Medulla oblongata (tissue), 1 donor: ENCODE measurements at regions not wholly inside any gene's neighbourhood (a gene's known extent, or its start where the extent isn't known, plus 50 kb on each side); places are given as distances from the start of the nearest gene placed in this dataset.
"Not testable (repeated sequence)": the region's sequence is repeated elsewhere in the genome, so short reads cannot be mapped to it uniquely, and the experiment has no call there.

Experiments used
- DNase-seq: peaks from one replicate; pipeline ENCODE4 v3.0.0-alpha.2; 2015; ENCODE audit errors: extremely low spot score

DNA sequence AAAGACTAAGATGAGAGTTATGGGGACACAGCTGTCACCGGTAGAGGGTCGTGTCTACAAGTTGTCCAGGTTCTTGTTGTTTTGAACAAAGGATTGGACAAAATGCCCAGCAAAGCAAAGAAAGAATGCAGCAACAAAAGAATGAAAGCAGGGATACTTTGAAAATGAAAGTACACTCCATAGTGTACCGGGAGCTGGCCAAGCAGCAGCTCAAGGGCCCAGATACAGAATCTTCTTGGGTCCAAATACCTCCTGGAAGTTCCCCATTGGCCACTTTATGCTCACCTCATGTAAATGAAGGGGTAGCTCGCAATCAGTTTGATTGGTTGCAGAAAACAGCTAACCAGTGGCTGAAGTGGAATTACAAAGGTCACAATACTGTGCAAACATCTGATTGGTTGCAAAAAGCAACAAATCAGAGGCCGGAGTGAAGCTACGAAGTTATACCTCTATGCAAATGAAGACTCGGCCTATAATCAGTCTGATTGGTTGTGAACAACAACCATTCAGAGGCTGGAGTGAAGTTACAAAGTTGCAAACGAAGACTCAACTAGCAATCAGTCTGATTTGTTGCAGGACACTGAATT is 474.9 kb upstream of the TMEFF2 start:
- DNase-seq: no peak

DNA sequence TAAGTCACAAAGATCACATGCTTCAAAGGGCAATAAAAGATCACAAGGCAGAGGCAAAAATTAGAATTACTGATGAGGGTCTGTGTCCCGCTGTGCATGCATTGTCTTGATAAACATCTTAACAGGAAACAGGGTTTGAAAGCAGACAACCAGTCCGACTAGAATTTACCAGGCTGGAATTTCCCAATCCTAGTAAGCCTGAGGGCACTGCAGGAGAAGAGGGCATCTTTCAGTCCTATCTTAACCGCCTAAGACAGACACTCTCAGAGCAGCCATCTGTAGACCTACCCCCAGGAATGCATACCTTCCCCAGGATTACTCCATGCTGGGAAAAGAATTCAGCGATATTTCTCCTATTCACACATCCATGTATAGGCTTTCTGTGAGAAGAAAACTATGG is 465.8 kb upstream of the TMEFF2 start:
- not testable (repeated sequence) for DNase-seq

- no peak for DNase-seq
Measured at GRCh38 chr2:192657362-192657761, 462.6 kb upstream of the TMEFF2 start.

GRCh38 chr2:192655916-192656315 is 461.2 kb upstream of the TMEFF2 start:
- no peak for DNase-seq

- no peak for DNase-seq
Measured at GRCh38 chr2:192645811-192646598, 451.3 kb upstream of the TMEFF2 start.

DNA sequence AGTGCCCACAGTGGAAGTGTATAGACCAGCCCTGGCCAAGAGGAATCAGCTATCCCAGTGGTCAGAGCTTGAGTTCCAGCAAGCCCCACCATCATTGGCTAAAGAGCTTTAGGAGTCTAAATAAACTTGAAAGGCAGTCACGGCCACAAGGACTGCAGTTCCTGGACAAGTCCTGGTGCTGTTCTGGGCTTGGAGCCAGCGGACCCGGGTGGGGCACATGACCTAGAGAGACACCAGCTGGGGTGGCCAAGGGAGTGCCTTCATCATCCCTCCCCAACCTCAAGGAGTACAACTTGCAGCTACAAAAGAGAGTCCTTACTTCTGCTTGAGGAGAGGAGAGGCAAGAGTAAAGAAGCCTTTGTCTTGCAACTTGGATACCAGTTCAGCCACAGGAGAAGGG is 439.8 kb upstream of the TMEFF2 start:
- DNase-seq: no peak

GRCh38 chr2:192628017-192628416 is 433.3 kb upstream of the TMEFF2 start:
- DNase-seq: no peak

DNA sequence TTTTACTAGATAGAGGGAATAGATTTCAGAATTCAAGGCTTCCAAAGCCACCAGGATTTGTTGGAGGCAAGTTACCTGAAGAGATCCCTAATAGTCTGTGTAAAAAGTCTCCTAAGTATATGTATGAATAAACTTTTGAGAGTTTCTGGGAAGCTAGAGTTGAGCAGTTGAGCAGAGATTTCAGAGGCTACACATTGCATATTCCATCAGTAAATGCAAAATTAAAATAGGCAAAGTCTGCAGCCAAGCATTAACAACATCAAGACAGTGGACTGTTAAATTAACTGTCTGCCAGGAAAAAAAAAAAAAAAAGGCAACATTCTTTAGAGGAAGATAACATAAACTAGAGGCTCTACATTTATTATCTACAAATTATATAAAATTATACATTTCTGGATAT is 420.4 kb upstream of the TMEFF2 start:
- DNase-seq: no peak

- DNase-seq: no peak
Measured at GRCh38 chr2:192604295-192604694, 409.6 kb upstream of the TMEFF2 start.

GRCh38 chr2:192598649-192599048 is 403.9 kb upstream of the TMEFF2 start:
- DNase-seq: not testable (repeated sequence)

GRCh38 chr2:192593561-192593960 is 398.8 kb upstream of the TMEFF2 start:
- DNase-seq: no peak

GRCh38 chr2:192591617-192592016 is 396.9 kb upstream of the TMEFF2 start:
- DNase-seq: no peak

GRCh38 chr2:192585418-192585817 is 390.7 kb upstream of the TMEFF2 start:
- DNase-seq: no peak

DNA sequence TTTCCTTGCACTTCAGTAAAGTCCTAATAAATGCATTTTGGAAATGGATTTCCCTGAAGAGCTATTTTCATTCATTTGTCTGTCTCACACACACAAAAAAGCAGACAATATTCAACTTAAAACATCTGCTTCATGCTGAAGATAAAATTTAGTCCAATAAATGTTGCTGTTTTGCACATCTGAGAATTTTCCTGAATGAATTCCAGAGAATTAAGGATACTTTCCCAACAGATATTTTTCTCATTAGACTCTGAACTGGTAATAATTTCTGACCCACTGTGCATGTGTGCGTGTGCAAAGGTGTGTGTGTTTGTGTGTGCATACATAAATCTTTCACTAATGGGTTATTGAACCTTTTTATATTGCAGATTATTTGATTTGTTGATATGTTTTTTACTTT is 390.2 kb upstream of the TMEFF2 start:
- DNase-seq: no peak

DNA sequence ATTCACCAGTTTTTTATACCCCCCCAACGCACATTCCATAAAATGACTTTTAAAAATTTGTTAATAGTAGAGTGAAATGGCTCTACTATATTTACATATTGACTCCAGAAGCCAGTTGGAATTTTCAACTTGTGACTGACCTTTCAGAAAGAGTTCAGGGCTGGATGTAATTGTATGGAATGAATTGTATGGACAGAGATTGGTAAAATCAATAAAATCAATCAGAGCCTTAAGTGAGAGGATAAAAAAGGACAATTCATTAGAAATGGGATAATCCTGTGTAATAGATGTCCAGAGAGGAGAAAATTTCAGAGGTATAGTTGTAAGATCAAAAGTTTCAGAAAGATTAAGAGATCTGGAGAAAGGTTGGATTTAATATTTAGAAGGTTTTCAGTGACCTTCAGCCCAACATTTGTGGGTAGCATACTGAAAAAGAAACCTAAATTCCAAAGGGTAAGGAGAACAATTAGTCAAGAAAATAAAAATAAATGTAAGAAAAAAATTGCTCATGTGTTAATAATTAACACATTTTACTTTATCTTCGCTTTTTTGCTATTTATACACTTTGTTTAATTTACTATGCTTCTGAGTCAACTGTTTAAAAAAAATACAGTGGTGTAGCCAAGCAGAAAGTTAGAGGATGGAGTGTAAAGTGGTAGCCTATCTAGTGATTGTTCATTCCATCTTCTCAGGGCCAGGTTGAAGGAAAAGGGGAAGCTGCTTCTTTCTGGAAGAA is 385.4 kb upstream of the TMEFF2 start:
- no peak for DNase-seq

- DNase-seq: no peak
Measured at GRCh38 chr2:192578780-192579179, 384.0 kb upstream of the TMEFF2 start.

- no peak for DNase-seq
Measured at GRCh38 chr2:192577706-192578105, 383.0 kb upstream of the TMEFF2 start.

GRCh38 chr2:192574552-192574951 is 379.8 kb upstream of the TMEFF2 start:
- DNase-seq: no peak

GRCh38 chr2:192571636-192572035 is 376.9 kb upstream of the TMEFF2 start:
- no peak for DNase-seq

- DNase-seq: no peak
Measured at GRCh38 chr2:192570788-192571187, 376.1 kb upstream of the TMEFF2 start.

- no peak for DNase-seq
Measured at GRCh38 chr2:192566863-192567262, 372.1 kb upstream of the TMEFF2 start.

DNA sequence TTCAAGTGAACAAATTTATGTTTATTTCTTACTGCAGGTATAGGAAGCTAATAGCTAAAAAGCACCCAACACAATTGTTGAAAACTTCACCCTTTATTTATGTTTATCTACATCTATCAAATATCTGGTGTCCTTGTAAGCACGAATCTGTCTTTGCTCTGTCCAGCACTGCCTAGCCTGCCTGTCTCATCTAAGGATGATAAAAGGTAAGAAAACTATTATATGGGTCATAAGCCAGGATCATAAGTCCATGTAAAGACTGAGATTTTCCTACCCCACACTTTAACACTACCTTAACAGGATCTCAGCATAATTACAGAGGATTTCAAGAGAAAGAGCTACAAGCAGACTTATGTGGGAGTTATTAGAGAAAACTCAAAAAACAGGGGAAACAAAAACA is 365.6 kb upstream of the TMEFF2 start:
- no peak for DNase-seq

DNA sequence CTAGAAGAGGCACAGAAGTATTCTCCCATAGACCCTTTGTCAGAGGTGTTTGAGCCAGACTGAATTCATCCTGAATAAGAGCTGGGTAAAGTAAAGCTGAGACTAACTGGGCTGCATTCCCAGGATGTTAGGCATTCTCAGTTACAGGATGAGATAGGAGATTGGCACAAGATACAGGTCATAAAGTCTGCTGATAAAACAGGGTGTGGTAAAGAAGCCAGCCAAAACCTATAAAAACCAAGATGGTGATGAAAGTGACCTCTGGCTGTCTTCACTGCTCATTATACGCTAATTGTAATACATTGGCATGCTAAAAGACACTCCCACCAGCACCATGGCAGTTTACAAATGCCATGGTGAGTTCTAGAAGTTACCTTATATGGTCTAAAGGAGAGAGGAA is 364.9 kb upstream of the TMEFF2 start:
- no peak for DNase-seq
